Activated CD8-positive, alpha-beta T cell treated with anti-CD3 and anti-CD28 coated beads, Interleukin-2, amount 10 ng/mL, durations not matched to agents 7 days and 5 days (primary cell): ENCODE measurements at regions not wholly inside any gene's neighbourhood (a gene's known extent, or its start where the extent isn't known, plus 50 kb on each side); places are given as distances from the start of the nearest gene placed in this dataset.

Experiments used
- ATAC-seq: fragments of 150-1000 bp; cut with Tn5 transposase; one replicate; pipeline ENCODE4 v1.10.0; 2021; ENCODE audit warnings: moderate library complexity
- CTCF ChIA-PET: fragments of 350-600 bp; sonication (Branson Sonifier 250); formaldehyde crosslinking; loops from one replicate; lab custom pipeline; 2021; ENCODE audit warnings: antibody characterized with exemption; lab: Charles Lee
- POLR2A ChIA-PET: fragments of 350-600 bp; sonication (Branson Sonifier 250); formaldehyde crosslinking; loops from one replicate; lab custom pipeline; 2021; ENCODE audit warnings: antibody characterized with exemption; lab: Charles Lee
- DNase-seq: peaks from one replicate; pipeline ENCODE4 v3.0.0-alpha.2; 2020
- H3K27ac Mint-ChIP-seq: one replicate; pipeline ENCODE4 v1.8.0; 2021; ENCODE audit warnings: mild to moderate bottlenecking, mixed read lengths
- H3K27me3 Mint-ChIP-seq: one replicate; pipeline ENCODE4 v1.8.0; 2021; ENCODE audit warnings: low read depth, mixed read lengths
- H3K36me3 Mint-ChIP-seq: one replicate; pipeline ENCODE4 v1.8.0; 2021; ENCODE audit warnings: low read depth, mixed read lengths
- H3K4me1 Mint-ChIP-seq: one replicate; pipeline ENCODE4 v1.8.0; 2021; ENCODE audit warnings: low read depth, mixed read lengths
- H3K4me3 Mint-ChIP-seq: one replicate; pipeline ENCODE4 v1.8.0; 2021; ENCODE audit warnings: mild to moderate bottlenecking, mixed read lengths
- H3K9me3 Mint-ChIP-seq: one replicate; pipeline ENCODE4 v1.8.0; 2022; ENCODE audit warnings: mixed read lengths; ENCODE audit not compliant: insufficient read depth

- Mint-ChIP-seq H3K27me3 (no peaks in the 10 kb centered on the region), H3K4me1 (no peaks in the 10 kb centered on the region), H3K9me3 (no peaks in the 10 kb centered on the region), H3K27ac (no peak overlapping the region), H3K4me3 (no peak overlapping the region), H3K36me3 (no peaks in the 10 kb centered on the region)
- ATAC-seq: no peak
- ChIA-PET POLR2A (no interaction called here), CTCF (no interaction called here)
- no peak for DNase-seq
Observed at GRCh38 chr15:35764661-35765519, 218.9 kb upstream of the DPH6 start.

- no peak for ATAC-seq
- Mint-ChIP-seq H3K4me3 (no peak overlapping the region), H3K9me3 (no peaks in the 10 kb centered on the region), H3K4me1 (no peaks in the 10 kb centered on the region), H3K27me3 (no peaks in the 10 kb centered on the region), H3K36me3 (no peaks in the 10 kb centered on the region), H3K27ac (no peak overlapping the region)
- DNase-seq: no peak
- ChIA-PET POLR2A (no interaction called here), CTCF (no interaction called here)
Observed at GRCh38 chr15:35768949-35769348, 223.0 kb upstream of the DPH6 start.

- Mint-ChIP-seq H3K36me3 (no peaks in the 10 kb centered on the region), H3K4me3 (no peak overlapping the region), H3K27me3 (no peaks in the 10 kb centered on the region), H3K4me1 (no peaks in the 10 kb centered on the region), H3K9me3 (no peaks in the 10 kb centered on the region), H3K27ac (no peak overlapping the region)
- ChIA-PET POLR2A (no interaction called here), CTCF (no interaction called here)
- ATAC-seq (no peak), DNase-seq (no peak)
Observed at GRCh38 chr15:35769656-35770055, 223.7 kb upstream of the DPH6 start.

- CTCF ChIA-PET: no interaction called here
- Mint-ChIP-seq H3K36me3 (no peaks in the 10 kb centered on the region), H3K4me3 (no peak overlapping the region), H3K27me3 (no peaks in the 10 kb centered on the region), H3K27ac (no peak overlapping the region), H3K9me3 (no peaks in the 10 kb centered on the region), H3K4me1 (no peaks in the 10 kb centered on the region)
- POLR2A ChIA-PET: no interaction called here
- DNase-seq: no peak
- no peak for ATAC-seq
Observed at GRCh38 chr15:35771746-35772442, 225.9 kb upstream of the DPH6 start.

- Mint-ChIP-seq H3K27me3 (no peaks in the 10 kb centered on the region), H3K9me3 (no peaks in the 10 kb centered on the region), H3K4me3 (no peak overlapping the region), H3K4me1 (no peaks in the 10 kb centered on the region), H3K36me3 (no peaks in the 10 kb centered on the region), H3K27ac (no peak overlapping the region)
- ChIA-PET CTCF (no interaction called here), POLR2A (no interaction called here)
- ATAC-seq: no peak
- no peak for DNase-seq
Observed at GRCh38 chr15:35774653-35775052, 228.7 kb upstream of the DPH6 start.

GRCh38 chr15:35775471-35775870 is 229.5 kb upstream of the DPH6 start:
- no peaks in the 10 kb centered on the region for H3K4me1 Mint-ChIP-seq
- H3K27me3 Mint-ChIP-seq: no peaks in the 10 kb centered on the region
- H3K27ac Mint-ChIP-seq: no peak overlapping the region
- ChIA-PET POLR2A (no interaction called here), CTCF (no interaction called here)
- H3K4me3 Mint-ChIP-seq: no peak overlapping the region
- H3K36me3 Mint-ChIP-seq: no peaks in the 10 kb centered on the region
- H3K9me3 Mint-ChIP-seq: no peaks in the 10 kb centered on the region
- ATAC-seq: no peak
- no peak for DNase-seq

- no peak overlapping the region for H3K27ac Mint-ChIP-seq
- no peak overlapping the region for H3K4me3 Mint-ChIP-seq
- no peaks in the 10 kb centered on the region for H3K9me3 Mint-ChIP-seq
- ChIA-PET CTCF (no interaction called here), POLR2A (no interaction called here)
- no peaks in the 10 kb centered on the region for H3K4me1 Mint-ChIP-seq
- ATAC-seq (no peak), DNase-seq (no peak)
- H3K27me3 Mint-ChIP-seq: no peaks in the 10 kb centered on the region
- no peaks in the 10 kb centered on the region for H3K36me3 Mint-ChIP-seq
Observed at GRCh38 chr15:35777061-35777460, 231.1 kb upstream of the DPH6 start.

- ATAC-seq: no peak
- Mint-ChIP-seq H3K27me3 (no peaks in the 10 kb centered on the region), H3K9me3 (no peaks in the 10 kb centered on the region), H3K36me3 (no peaks in the 10 kb centered on the region), H3K4me1 (no peaks in the 10 kb centered on the region), H3K4me3 (no peak overlapping the region), H3K27ac (no peak overlapping the region)
- no peak for DNase-seq
- CTCF ChIA-PET: no interaction called here
- POLR2A ChIA-PET: no interaction called here
Observed at GRCh38 chr15:35783203-35783602, 237.2 kb upstream of the DPH6 start.

GRCh38 chr15:35784745-35785144 is 238.8 kb upstream of the DPH6 start:
- no peaks in the 10 kb centered on the region for H3K27me3 Mint-ChIP-seq
- H3K36me3 Mint-ChIP-seq: no peaks in the 10 kb centered on the region
- ChIA-PET CTCF (no interaction called here), POLR2A (no interaction called here)
- H3K27ac Mint-ChIP-seq: no peak overlapping the region
- DNase-seq: no peak
- H3K4me3 Mint-ChIP-seq: no peak overlapping the region
- H3K4me1 Mint-ChIP-seq: no peaks in the 10 kb centered on the region
- no peaks in the 10 kb centered on the region for H3K9me3 Mint-ChIP-seq
- no peak for ATAC-seq

GRCh38 chr15:35810007-35810406 is 264.0 kb upstream of the DPH6 start:
- no peak overlapping the region for H3K27ac Mint-ChIP-seq
- DNase-seq (no peak), ATAC-seq (no peak)
- H3K4me3 Mint-ChIP-seq: no peak overlapping the region
- H3K4me1 Mint-ChIP-seq: no peaks in the 10 kb centered on the region
- H3K27me3 Mint-ChIP-seq: no peaks in the 10 kb centered on the region
- no peaks in the 10 kb centered on the region for H3K9me3 Mint-ChIP-seq
- POLR2A ChIA-PET: no interaction called here
- no peaks in the 10 kb centered on the region for H3K36me3 Mint-ChIP-seq
- CTCF ChIA-PET: no interaction called here

- POLR2A ChIA-PET: no interaction called here
- H3K27ac Mint-ChIP-seq: no peak overlapping the region
- CTCF ChIA-PET: no interaction called here
Observed at GRCh38 chr15:35813573-35813972, 267.6 kb upstream of the DPH6 start.

GRCh38 chr15:35818846-35819245 is 272.9 kb upstream of the DPH6 start:
- Mint-ChIP-seq H3K27ac (no peak overlapping the region), H3K4me1 (no peaks in the 10 kb centered on the region), H3K36me3 (no peaks in the 10 kb centered on the region), H3K27me3 (no peaks in the 10 kb centered on the region), H3K4me3 (no peak overlapping the region), H3K9me3 (no peaks in the 10 kb centered on the region)
- ATAC-seq (no peak), DNase-seq (no peak)
- ChIA-PET CTCF (no interaction called here), POLR2A (no interaction called here)

More at GRCh38 chr15:35813573-35813972, 267.6 kb upstream of the DPH6 start:
- H3K27me3 Mint-ChIP-seq: no peaks in the 10 kb centered on the region
- no peak for DNase-seq
- H3K9me3 Mint-ChIP-seq: no peaks in the 10 kb centered on the region
- no peaks in the 10 kb centered on the region for H3K4me1 Mint-ChIP-seq
- H3K4me3 Mint-ChIP-seq: no peak overlapping the region
- no peaks in the 10 kb centered on the region for H3K36me3 Mint-ChIP-seq
- ATAC-seq: no peak
